Muscle of back (tissue), 3 donors: ENCODE measurements at regions not wholly inside any gene's neighbourhood (a gene's known extent, or its start where the extent isn't known, plus 50 kb on each side); places are given as distances from the start of the nearest gene placed in this dataset.

Source experiments
- DNase-seq, 3 donors: peaks; one replicate each; pipeline versions ENCODE4 v3.0.0 to v3.0.0-alpha.2; 2013

DNA sequence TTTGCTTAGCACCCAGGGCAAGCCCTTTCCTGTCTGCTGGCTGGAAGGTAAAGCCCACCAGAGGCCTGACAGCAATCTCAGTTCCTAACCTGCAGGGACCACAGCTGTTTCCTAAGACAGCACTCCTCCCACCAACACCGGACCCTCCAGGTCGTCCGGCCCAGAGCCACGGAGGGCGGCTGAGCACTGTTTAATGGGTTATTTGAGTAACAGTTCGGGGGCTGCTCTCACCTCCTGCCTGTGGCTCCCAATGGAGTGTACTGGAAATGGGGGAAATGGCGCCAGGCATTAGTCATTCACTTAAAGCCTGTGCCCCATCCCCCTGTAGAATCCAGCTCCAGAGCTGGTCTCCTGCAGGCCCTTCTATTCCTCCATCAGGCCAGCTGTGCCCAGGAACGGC lies 81.6 kb upstream of the ADRA2C start:
- DNase-seq = no peak

DNA sequence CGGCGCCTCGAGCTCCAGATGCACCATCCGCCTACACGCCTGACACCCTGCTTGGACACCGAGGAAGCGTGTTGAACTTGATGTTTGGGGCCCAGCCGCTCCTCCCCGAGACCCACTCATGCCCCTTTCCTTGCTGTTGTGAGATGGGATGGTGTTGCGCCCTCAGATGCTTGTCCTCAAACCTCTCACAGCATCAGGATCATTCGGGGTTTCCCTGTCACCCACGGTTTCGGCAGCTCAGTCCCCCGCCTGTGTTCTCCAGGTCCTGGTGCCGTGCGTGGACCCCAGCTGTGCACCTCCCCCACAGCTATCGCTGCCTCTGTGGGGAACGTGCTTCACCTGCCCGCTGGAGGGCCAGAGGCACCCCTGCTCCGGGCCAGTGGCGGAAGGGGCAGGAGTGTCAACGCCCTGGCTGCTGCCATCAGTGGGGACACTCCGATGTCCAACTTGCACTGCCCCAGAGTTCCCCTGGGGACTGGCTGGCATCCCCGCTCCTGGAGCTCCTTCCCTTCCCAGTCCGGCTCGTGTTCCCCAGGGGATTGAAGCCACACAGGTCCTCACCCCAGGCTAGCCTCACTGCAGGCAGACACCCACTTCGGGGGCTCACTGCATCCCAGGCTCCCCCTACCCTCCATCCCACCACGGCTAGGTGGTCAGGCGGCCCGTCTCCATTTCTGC lies 82.3 kb upstream of the ADRA2C start:
- no peak for DNase-seq

DNA sequence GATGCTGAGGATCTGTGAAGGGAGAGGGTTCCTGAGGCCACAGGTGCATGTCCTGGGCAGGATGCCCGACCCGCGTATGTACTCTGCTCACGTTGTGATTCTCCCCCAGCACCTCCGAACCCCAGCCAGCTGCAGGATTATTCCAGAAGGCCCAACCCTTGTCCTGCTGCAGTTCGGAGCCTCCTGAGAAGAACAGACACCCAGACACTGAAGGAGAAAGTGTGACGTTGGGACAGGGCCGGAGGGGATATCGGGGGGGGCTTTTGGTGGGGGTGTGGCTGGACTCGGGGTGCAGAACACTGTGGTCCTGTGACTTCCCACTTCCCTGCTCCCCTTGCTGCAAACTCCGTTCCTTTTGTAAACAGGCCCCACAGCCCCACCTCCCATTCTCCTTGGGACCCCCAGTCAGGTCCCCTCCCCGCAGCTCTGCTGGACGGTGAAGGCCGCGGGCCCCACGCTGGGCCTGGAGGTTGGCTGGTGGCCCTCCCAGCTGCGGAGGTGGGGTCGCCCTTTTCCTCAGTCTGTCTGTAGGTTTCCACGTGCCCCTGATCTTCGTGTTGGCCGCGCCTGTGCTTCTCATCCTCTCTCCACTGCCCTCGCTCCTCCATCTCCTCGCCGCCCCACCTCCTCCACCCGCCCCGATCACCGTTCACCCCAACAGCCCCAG lies 83.0 kb upstream of the ADRA2C start:
- DNase-seq = no peak

DNA sequence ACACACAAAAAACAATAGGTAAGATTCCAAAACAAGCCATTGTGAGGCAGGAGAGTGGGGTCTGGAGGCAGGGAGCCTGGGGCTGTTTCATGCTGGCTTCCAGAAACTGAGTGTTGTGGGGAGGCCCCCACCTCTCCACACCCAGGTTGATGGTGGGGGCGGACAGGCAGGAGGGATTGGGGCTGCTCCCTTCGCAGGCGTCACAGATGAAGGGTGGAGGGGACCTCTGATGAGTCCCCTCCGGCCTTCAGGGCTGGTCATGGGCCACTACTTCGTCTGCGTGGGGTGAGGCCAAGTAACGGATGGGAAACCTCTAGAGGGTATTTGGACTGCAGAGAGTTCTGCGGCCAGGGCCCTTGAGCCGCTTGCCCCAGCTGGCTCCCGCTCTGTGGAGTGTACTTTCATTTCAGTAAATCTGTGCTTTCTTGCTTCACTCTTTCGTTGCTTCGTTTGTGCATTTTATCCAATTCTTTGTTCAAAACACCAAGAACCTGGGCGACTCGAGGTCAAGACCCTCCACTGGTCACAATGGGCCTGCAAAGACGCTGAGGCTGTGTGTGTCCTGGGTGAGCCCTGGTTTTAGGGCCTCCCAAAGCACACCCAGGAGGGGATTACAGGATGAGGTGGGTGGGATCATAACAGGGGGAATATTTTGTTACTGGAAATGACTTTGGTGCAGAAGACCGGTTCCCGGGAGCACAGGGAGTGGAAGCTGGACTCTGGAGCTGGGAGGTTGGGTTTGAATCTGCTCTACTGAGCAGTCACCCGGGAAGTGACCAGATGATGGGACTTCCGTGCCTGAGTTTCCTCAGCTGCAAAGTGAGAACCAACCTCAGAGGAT lies 83.7 kb upstream of the ADRA2C start:
- no peak for DNase-seq

DNA sequence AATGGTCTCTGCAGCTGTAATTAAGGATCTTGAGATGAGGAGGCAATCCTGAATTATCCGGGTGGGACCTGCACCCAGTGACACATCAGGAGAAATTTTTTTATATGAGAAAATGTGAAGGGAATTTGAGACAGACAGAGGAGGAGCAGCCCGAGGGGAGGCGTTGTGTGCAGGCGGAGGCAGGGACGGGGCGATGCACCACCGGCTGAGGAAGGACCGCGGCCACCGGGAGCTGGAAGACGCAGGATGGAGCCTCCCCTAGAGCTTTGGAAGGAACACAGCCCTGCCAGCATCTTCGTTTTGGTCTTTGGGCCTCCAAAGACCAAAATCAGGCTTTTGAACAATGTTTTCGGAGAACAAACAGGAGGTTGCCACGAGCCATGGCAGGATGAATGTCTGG lies 85.0 kb upstream of the ADRA2C start:
- DNase-seq = no peak

DNA sequence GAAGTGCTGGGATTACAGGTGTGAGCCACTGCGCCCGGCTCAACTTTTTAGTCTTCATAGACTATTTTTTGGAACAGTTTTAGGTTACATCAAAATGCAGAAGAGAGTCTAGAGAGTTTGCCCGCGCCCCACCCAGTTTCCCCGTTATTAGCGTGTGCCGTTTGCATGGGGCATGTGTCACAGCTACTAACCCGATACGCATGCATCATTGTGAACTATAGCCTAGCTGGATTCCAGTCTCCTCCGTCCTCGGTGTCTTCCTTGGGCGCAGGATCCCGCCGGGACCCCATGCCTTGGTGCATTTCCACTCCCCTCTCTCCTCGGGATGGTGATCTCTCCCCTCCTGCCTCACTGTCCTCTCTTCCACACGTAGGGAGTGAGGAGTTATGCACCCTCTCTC lies 85.5 kb upstream of the ADRA2C start:
- no peak for DNase-seq

DNA sequence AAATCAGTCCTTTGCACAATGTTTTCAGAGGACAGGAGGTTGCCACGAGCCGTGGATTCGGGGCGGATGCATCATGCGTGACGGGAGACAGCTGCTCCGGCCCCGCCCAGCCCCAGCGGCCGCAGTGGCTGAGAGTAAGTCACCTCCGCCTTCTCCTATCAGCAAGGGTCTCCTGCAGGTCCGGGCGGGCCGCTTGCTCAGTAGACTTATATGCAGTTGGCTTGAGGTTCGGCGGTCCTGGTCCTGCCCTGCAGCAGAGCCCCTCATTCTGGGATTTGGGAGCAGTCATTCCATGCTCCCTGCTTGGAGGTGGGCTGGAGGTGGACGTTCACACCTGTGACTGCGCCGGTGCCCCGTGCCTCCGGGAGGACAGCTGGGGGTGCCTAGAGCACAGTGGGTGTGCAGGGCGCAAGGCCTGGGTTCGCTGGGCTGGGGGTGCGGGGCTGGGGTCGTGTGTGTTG lies 86.3 kb upstream of the ADRA2C start:
- no peak for DNase-seq

DNA sequence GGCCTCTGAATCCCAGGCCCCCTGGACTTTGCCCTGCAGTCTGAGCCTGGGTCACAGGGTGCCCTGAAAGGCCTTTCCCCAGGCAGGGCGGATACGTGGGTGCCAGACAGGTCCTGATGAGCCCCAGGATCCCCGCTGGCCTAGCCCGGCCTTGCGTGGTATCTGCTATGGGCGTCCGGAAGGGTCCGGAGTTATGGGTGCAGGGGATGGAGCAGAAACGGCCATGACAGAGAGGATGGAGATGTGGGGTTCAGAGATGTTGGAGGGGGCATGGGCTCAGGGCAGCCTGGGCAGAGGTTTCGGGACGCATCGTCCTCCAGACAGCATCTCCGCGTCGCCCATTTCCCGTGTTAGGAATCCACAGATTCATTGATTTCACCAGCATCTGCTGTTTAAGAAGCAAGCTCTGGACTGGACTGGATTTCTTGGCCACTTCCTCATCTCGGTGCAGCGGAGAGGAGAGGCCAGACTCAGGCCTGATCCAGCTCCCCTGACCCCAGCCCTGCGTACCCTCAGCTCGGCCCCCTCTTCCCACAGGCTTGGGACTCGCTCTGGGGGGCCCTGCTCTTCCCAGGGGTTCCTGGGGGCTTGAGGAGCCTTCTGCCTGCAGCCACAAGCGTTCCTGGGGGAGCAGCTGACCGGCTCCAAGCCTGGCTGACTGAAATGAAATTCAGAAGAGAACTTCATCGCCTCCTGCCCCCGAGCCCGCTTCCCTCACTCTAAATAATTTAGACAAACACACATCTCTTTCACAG lies 86.9 kb upstream of the ADRA2C start:
- DNase-seq = no peak

DNA sequence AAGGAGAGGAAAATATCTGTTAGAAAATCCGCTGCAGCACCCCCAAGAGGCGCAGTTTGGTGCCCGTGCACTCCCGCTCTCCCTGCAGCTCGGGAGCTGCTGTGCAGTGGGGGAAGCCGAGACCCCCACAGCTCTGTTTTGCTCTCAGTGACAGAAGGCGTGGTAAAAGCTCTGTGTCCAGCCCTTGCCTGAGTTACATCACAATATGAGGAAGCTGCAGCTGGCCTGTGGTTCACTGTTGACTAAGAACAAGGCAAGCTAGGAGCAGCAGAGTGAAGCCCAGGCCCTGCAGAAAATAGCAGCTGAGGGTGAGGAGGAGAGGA lies 88.5 kb upstream of the ADRA2C start:
- DNase-seq = no peak

DNA sequence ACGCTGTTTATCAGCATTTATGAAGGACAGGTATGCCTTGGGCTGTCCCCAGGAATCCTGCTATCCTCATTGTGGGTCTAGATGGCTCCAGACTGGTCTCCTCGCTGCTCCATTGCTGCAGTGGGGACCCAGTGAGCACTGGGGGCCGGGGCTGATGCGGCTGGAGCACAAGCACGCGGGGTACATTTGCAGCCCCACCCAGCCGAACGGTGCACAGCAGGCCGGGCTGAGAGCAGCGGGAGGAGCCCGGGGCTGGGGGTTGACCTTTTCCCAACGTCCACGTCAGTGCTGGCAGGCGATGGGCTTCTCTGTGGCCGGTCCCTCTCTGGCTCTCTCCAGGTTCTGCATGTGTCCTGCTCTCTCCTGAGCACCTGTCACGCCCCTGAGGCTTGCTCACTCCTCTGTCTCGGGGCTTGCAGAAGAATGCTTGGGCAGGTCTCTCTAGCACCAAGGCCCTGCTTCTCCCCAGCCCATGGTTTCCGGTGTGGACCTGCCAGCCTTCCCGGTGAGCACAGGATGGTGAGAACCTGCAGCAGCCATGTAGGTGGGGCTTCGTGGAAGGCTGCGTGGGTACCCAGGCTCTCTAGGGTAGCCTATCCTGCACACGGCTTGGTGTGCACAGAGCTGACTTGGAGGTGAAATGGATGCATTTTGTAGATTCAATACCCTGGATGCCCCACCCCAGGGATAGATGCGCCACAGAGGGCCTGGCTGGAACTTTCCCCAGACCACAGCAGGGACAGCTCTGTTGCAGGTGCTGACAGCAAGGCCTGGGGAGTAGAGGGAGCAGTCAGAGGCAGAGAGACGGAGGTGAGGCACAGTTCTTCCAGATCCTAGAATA lies 89.1 kb upstream of the ADRA2C start:
- no peak for DNase-seq

DNA sequence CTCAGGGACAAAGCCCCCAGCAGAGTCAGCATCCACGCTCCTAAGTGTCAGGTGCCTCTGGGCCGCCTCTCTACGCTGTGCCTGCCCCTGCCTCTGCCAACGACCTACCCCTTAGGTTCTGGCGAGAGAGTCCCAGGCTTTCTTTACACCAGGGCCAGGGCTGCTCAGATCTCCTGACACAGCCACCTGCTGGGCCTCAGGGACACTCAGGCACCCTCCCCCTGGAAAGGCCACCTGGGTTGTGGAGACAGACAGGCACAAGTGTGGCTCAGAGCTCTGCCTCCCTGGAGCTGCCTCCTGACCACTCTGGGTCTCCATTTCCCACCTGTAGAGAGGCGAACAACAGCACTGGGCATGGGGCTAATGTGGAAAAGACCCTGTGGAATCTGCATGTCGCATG lies 90.0 kb upstream of the ADRA2C start:
- DNase-seq = no peak

DNA sequence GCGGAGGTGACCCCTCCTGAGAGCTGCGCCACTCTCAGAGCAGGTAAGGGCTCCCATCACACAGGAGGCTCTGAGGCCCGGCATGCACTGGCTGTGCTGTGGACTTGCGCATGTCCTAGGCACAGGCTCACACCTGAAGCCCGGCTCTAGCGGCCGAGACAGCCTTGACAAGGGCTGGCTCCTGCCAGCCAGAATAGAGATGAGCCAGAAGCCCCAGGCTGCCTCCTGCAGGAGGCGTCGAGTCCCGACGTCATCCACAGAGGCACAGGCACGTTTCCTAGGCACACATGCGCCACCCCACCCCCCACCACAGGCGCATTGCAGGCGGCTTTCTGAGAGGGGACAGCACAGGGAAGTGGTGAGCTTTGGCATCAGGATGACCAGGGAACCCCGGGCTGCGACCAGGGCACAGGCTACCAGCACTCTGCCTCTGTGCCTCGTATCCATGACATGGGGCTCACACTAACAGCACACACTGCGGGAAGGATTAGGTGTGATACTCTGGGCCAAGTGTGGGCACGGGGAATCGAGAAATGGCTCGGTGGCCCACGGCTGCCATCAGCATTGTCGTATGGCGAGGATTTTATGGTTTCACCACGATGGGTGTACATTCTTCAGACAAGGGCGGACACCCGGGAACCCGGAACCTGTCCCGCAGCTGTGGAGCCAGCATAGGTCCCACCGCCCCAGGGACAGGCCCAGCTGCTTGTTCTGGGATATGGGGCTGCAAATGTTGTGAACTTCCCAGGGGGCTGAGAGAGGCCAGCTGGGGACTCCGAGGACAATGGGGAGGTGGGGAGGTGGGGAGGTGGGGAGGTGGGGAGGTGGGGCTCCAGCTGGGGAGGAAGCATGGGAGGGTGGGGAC lies 90.7 kb upstream of the ADRA2C start:
- no peak for DNase-seq

DNA sequence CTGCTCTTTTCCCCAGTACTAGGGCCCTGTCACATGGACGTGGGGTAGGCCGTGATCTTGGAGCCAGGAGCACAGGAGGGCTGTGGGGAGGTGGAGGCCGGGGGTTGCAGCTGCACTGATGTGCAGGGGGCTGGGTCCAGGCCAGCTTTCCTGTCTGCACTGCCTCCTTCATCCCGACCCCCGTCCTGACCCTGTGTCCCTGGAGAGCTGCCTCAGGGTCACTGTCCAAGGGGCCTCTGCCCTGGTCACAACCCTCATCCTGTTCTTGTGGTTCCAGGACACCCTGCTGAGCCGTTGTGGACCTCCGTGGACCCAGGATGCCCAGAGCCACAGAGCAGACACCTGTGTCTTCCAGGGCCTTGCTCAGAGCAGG lies 91.7 kb upstream of the ADRA2C start:
- DNase-seq = no peak

DNA sequence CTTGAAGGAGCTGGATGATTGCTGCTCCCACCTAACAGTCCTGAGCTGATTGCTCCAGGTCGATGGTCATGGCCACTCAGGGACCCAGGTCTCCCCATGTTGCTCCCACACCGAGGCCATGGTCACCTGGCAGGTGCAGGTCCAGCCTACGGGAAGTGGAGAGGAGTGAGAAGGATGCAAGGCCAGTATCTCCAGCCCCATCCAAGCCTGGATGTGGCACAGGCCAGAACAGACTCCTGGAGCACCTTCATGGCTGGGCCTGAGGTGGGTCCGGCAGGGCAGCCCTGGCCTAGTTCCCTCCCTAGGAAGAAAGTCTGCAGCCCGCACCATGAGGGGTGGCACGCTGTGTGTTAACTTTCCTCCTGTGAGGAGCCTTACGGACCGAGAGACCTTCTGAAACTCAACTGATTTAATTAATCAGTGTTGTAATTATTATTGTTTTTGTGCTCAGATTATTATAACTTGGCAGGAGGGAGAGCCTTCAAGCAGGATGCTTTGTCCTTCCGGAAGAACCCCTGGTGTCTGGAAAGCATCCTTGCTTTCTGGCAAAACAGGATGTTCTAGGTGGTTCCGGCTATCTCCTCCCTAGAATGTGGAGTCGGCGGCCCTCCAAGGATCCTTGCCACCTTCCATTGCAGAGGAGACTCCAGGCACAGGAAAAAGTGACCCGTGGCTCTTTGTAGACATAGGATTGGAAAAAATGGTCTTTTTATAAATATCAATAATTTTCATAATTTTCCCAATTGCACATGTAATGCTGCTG lies 92.3 kb upstream of the ADRA2C start:
- no peak for DNase-seq

DNA sequence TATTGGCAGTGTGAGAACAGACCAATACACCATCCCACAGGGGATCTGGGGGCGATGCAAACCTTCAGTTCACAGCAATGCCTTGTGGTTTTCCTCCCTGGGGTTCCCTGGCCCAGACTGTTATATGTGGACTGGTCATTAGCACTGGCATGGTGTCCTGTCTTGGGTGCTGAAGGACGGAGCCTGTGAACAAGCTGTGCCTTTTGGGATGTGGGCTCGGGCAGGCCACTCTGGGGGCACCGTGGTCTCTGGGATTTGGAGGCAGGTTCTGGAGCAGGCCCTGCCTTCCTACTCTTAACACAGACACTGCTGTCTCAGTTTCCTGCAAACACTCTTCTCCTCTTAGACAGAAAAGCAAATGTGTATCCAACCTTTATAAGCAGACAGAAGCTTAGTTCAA lies 93.0 kb upstream of the ADRA2C start:
- DNase-seq = no peak

DNA sequence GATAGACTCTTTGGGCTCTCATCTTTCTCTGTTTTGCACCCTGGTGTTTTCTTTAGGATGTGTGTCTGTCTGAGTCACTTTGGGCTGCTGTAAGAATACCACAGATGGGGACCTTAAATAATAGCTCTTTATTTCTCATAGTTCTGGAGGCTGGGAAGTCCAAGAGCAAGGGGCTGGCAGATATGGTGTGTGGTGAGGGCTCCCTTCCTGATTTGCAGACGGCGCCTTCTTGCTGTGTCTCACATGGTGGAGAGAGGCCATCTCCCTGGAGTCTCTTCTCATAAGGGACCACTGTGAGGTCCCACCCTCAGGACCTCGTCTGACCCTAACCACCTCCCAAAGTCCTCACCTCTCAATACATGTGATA lies 93.7 kb upstream of the ADRA2C start:
- DNase-seq = no peak

DNA sequence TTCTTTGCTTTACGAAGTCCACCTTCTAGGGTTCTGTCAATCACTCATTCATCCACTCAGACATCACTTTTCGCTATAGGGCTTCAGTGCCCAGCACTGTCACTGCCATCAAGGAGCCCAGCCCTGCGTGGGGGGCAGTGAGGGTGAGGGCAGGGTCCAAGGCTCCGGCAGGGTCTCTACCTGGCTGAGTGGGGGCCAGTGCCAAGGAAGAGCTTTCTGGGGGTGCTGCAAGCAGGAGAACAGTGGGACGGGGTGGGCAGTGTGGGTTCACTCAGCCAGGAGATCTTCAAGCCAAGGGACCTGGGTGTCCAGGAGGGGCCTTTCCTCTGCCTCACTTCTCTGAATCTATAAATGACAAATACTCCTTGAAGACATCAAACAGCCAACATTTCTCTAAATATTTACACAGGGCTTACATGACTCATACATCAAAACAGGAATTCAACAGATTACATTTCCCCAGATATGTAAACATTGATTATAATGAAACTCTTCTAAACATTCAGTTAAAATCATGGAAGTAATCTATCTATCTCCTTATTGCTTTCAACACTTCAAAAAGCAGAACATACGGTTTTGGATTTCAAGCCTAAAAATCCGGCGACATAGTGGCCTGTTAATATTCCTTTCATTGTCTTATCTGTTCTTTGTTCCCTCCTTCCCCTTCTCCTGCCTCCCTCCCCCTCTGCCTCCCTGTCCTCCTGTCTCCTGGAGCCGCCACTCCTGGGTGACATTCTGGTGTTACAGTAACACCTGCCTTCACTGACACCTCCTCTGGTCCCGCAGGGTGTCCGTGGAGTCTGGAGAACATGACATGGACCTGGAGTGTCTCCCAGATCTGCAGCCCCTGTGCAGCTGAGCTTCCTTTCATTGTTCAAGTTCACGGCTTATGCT lies 94.4 kb upstream of the ADRA2C start:
- DNase-seq = no peak
